ENCODE measurements at regions not wholly inside any gene's neighbourhood (a gene's known extent, or its start where the extent isn't known, plus 50 kb on each side); places are given as distances from the start of the nearest gene placed in this dataset.

DNA sequence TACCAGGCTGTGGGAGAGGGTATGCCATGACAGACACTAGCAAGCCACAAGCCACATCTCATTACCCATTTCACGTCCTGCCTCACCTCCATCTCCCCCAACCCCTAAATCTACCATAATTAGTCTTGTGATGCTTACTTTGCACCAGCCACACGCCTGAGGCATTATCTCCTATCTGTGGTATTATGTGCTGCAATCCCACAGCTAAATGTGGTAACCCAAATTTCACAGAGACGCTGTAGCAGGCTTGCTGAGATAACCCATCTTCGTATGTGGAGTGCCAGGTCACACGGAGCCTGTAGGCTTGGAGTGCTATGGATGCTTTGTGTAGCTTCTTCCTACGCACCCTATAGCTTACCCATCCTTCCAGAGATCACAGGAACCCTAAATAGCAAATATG, 256.7 kb upstream of the KCNH8 start:
- Histone ChIP-seq H3K23ac (ENCODE audit: insufficient read length) (no peak overlapping the region), H3K18ac (ENCODE audit: extremely low read depth, low read length) (no peak overlapping the region), H3K4me3 (ENCODE audit: extremely low read depth in 1 of 4, insufficient read depth in 2 of 4, low read depth in 3 of 4, low read length in 4 of 4) (no peak overlapping the region), H2BK12ac (ENCODE audit: low read depth, low read length) (no peak overlapping the region), H2BK120ac (replicated peaks; ENCODE audit: low read depth, low read length) (no peak overlapping the region), H2AFZ (ENCODE audit: low read length) (no peak overlapping the region), H3K23me2 (ENCODE audit: low read depth, low read length) (no peaks in the 10 kb centered on the region; the same call in 1 of the 2 replicates), H3K4ac (replicated peaks; ENCODE audit: insufficient read length, low read depth, low read length) (no peak overlapping the region), H2BK20ac (ENCODE audit: low read length) (no peak overlapping the region), H3K36me3 (ENCODE audit: control insufficient read depth in 2 of 4, insufficient read depth in 4 of 4, low read length in 3 of 4) (no peaks in the 10 kb centered on the region), H4K5ac (ENCODE audit: insufficient read length, low read depth, low read length) (no peak overlapping the region), H3K27me3 (replicated peaks in 1 of 4; ENCODE audit: control insufficient read depth in 3 of 4, extremely low read depth in 1 of 4, insufficient read depth in 3 of 4, low read length in 3 of 4) (no peaks in the 10 kb centered on the region), H3K27ac (ENCODE audit: low read depth, low read length) (no peak overlapping the region), H3K56ac (replicated peaks; ENCODE audit: insufficient read length, low read depth, low read length) (no peak overlapping the region), H2AK5ac (ENCODE audit: low read depth, low read length) (no peak overlapping the region), H4K8ac (ENCODE audit: extremely low read depth, insufficient read depth, low read length) (no peak overlapping the region), H3K9ac (replicated peaks in 1 of 4; ENCODE audit: extremely low read depth in 1 of 4, low read depth in 3 of 4, low read length in 3 of 4) (no peak overlapping the region), H2BK5ac (ENCODE audit: low read depth, low read length) (no peak overlapping the region), H4K91ac (replicated peaks; ENCODE audit: insufficient read length, low read length) (no peak overlapping the region), H3K4me1 (replicated peaks in 1 of 4; ENCODE audit: control insufficient read depth in 3 of 4, insufficient read depth in 4 of 4, low read length in 3 of 4) (no peaks in the 10 kb centered on the region), H3K79me1 (ENCODE audit: low read depth, low read length) (no peaks in the 10 kb centered on the region), H4K20me1 (replicated peaks in 1 of 2; ENCODE audit: control insufficient read depth in 1 of 2, insufficient read depth in 2 of 2, low read length in 2 of 2) (no peaks in the 10 kb centered on the region), H3K4me2 (ENCODE audit: insufficient read depth in 1 of 2, low read depth in 2 of 2, low read length in 2 of 2) (no peak overlapping the region), H2BK15ac (ENCODE audit: low read length) (no peak overlapping the region), H3K14ac (ENCODE audit: insufficient read length) (no peak overlapping the region), H3K9me3 (ENCODE audit: insufficient read depth in 2 of 2, low read depth in 1 of 2, low read length in 1 of 2) (no peaks in the 10 kb centered on the region), H3K79me2 (ENCODE audit: control insufficient read depth in 1 of 2, insufficient read depth in 2 of 2, low read length in 2 of 2) (no peaks in the 10 kb centered on the region)
- POLR2A ChIA-PET (ENCODE audit: partially characterized antibody), result no interaction called here
- CTCF ChIA-PET (ENCODE audit: partially characterized antibody), result interaction anchor here (1.2 to 1.3 kb wide), 2 partner anchors 18 to 97 kb away, joined by 3 to 6 read pairs; no protein-coding TSS in a partner anchor
- FAIRE-seq (no peak), DNase-seq (ENCODE audit: low read depth in 1 of 2, low spot score in 2 of 2) (no peak)
- WGBS, 2 experiments (ENCODE audit: extremely low coverage in 1 of 2, insufficient coverage in 1 of 2, insufficient read length in 1 of 2, insufficient replicate concordance in 2 of 2, low coverage in 1 of 2, low lambda C conversion rate in 2 of 2, missing lambda C conversion rate in 1 of 2), result 90% methylated on average over 6 of the region's 6 CpGs; no CpG with 5 or more reads in 1 of the 2 experiments
- no peak for TF ChIP-seq SP4 (IDR thresholded peaks at IDR 0.05; ENCODE audit: low read length)
- no peak for TF ChIP-seq KDM4A (IDR thresholded peaks at IDR 0.05; ENCODE audit: low read depth, low read length, severe bottlenecking)
- TF ChIP-seq RAD21 (IDR thresholded peaks at IDR 0.05 in 1 of 2, conservative IDR thresholded peaks at IDR 0.05 in 1 of 2; ENCODE audit: low read depth in 2 of 2, low read length in 2 of 2), result no peak
- no peak for TF ChIP-seq CTBP2 (IDR thresholded peaks at IDR 0.05; ENCODE audit: borderline replicate concordance, insufficient read depth, insufficient read length, low read length)
- no peak for TF ChIP-seq TCF12 (IDR thresholded peaks at IDR 0.05; ENCODE audit: low read depth, low read length)
- no peak for TF ChIP-seq CREB1 (IDR thresholded peaks at IDR 0.05)
- TF ChIP-seq PHF8 (conservative IDR thresholded peaks at IDR 0.05; ENCODE audit: low read depth, low read length), result no peak
- TF ChIP-seq TAF7 (optimal IDR thresholded peaks at IDR 0.05; ENCODE audit: borderline replicate concordance, low read depth, low read length), result no peak
- TF ChIP-seq, protein P1, sequence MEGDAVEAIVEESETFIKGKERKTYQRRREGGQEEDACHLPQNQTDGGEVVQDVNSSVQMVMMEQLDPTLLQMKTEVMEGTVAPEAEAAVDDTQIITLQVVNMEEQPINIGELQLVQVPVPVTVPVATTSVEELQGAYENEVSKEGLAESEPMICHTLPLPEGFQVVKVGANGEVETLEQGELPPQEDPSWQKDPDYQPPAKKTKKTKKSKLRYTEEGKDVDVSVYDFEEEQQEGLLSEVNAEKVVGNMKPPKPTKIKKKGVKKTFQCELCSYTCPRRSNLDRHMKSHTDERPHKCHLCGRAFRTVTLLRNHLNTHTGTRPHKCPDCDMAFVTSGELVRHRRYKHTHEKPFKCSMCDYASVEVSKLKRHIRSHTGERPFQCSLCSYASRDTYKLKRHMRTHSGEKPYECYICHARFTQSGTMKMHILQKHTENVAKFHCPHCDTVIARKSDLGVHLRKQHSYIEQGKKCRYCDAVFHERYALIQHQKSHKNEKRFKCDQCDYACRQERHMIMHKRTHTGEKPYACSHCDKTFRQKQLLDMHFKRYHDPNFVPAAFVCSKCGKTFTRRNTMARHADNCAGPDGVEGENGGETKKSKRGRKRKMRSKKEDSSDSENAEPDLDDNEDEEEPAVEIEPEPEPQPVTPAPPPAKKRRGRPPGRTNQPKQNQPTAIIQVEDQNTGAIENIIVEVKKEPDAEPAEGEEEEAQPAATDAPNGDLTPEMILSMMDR (IDR thresholded peaks at IDR 0.05; ENCODE audit: control extremely low read depth in 1 of 3, insufficient read depth in 1 of 3, low read depth in 1 of 3, low read length in 3 of 3), result no peak
- TF ChIP-seq JUN (IDR thresholded peaks at IDR 0.05; ENCODE audit: low read depth, low read length), result no peak
- no peak for TF ChIP-seq CHD2 (IDR thresholded peaks at IDR 0.05; ENCODE audit: low read length)

Data from H1 (cell line).